Activated B cell treated with CpG ODN at 0.5 μM for 24 hours (primary cell): ENCODE measurements at regions not wholly inside any gene's neighbourhood (a gene's known extent, or its start where the extent isn't known, plus 50 kb on each side); places are given as distances from the start of the nearest gene placed in this dataset.

Source experiments
- ATAC-seq: fragments of 200-7000 bp; cut with Tn5 transposase; one replicate; pipeline ENCODE4 v1.10.0; 2021; ENCODE audit warnings: low read depth, mild to moderate bottlenecking, moderate library complexity
- CTCF ChIA-PET: fragments of 350-600 bp; sonication (Branson Sonifier 250); formaldehyde crosslinking; loops from one replicate; lab custom pipeline; 2021; ENCODE audit warnings: antibody characterized with exemption; lab: Charles Lee
- POLR2A ChIA-PET: fragments of 350-600 bp; sonication (Branson Sonifier 250); formaldehyde crosslinking; loops from one replicate; lab custom pipeline; 2021; ENCODE audit warnings: antibody characterized with exemption; lab: Charles Lee
- DNase-seq: peaks from one replicate; pipeline ENCODE4 v3.0.0; 2022
- H3K27ac Mint-ChIP-seq: one replicate; pipeline ENCODE4 v1.8.0; 2020; ENCODE audit warnings: mixed read lengths
- H3K27me3 Mint-ChIP-seq: one replicate; pipeline ENCODE4 v1.8.0; 2021; ENCODE audit warnings: mixed read lengths
- H3K36me3 Mint-ChIP-seq: one replicate; pipeline ENCODE4 v1.8.0; 2021; ENCODE audit warnings: low read depth, mixed read lengths
- H3K4me1 Mint-ChIP-seq: one replicate; pipeline ENCODE4 v1.8.0; 2021; ENCODE audit warnings: mixed read lengths
- H3K4me3 Mint-ChIP-seq: one replicate; pipeline ENCODE4 v1.8.0; 2020; ENCODE audit warnings: mild to moderate bottlenecking, mixed read lengths
- H3K9me3 Mint-ChIP-seq: one replicate; pipeline ENCODE4 v1.8.0; 2020; ENCODE audit warnings: mixed read lengths
- intact Hi-C: fragments of 100-400 bp; cut with micrococcal nuclease; formaldehyde crosslinking; loops from one replicate; pipeline ENCODE4 v1.15.1; 2024
- TF ChIP-seq, protein P1 (sequence below): fragments of 200-600 bp; IDR thresholded peaks from one replicate; pipeline ENCODE4 v1.8.0; 2022; ENCODE audit warnings: antibody characterized with exemption, mild to moderate bottlenecking

DNA sequence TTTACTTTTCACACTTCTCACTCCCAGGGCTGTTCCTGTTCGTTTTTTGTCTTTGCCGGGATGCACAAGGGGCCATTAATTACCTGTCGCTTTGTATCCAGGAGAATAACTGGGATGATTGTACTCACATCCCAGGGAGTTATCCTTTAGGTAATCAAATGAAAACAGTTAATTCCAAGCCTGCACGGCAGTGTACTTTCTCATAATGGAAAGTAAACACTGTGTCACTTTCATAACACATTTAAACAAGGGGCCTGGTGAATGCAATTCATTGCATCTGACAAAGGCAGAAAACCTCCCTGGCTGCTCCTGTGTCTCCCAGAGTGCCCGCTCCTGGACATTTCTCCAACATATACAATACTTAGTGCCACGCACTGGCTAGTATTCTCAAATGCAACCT lies 138.7 kb upstream of the CELF2 start:
- ChIA-PET CTCF (no interaction called here), POLR2A (no interaction called here)
- TF ChIP-seq, protein P1, sequence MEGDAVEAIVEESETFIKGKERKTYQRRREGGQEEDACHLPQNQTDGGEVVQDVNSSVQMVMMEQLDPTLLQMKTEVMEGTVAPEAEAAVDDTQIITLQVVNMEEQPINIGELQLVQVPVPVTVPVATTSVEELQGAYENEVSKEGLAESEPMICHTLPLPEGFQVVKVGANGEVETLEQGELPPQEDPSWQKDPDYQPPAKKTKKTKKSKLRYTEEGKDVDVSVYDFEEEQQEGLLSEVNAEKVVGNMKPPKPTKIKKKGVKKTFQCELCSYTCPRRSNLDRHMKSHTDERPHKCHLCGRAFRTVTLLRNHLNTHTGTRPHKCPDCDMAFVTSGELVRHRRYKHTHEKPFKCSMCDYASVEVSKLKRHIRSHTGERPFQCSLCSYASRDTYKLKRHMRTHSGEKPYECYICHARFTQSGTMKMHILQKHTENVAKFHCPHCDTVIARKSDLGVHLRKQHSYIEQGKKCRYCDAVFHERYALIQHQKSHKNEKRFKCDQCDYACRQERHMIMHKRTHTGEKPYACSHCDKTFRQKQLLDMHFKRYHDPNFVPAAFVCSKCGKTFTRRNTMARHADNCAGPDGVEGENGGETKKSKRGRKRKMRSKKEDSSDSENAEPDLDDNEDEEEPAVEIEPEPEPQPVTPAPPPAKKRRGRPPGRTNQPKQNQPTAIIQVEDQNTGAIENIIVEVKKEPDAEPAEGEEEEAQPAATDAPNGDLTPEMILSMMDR: no peak
- H3K27ac Mint-ChIP-seq: no peak overlapping the region
- H3K9me3 Mint-ChIP-seq: peaks cover 2% of the 10 kb centered on the region
- DNase-seq (no peak), ATAC-seq (no peak)
- no peaks in the 10 kb centered on the region for H3K36me3 Mint-ChIP-seq
- H3K4me3 Mint-ChIP-seq: no peak overlapping the region
- intact Hi-C loops: no loop called here
- peaks cover 8% of the 10 kb centered on the region for H3K27me3 Mint-ChIP-seq
- no peaks in the 10 kb centered on the region for H3K4me1 Mint-ChIP-seq

- Mint-ChIP-seq H3K4me3 (no peak overlapping the region), H3K36me3 (no peaks in the 10 kb centered on the region), H3K9me3 (peaks cover 10% of the 10 kb centered on the region), H3K27me3 (peaks cover 4% of the 10 kb centered on the region), H3K27ac (no peak overlapping the region), H3K4me1 (no peaks in the 10 kb centered on the region)
- intact Hi-C loops: no loop called here
- ATAC-seq (no peak), DNase-seq (no peak)
- ChIA-PET CTCF (no interaction called here), POLR2A (no interaction called here)
- TF ChIP-seq, protein P1: no peak
These were observed 136.4 kb upstream of the CELF2 start for GRCh38 chr10:10881117-10881813.

DNA sequence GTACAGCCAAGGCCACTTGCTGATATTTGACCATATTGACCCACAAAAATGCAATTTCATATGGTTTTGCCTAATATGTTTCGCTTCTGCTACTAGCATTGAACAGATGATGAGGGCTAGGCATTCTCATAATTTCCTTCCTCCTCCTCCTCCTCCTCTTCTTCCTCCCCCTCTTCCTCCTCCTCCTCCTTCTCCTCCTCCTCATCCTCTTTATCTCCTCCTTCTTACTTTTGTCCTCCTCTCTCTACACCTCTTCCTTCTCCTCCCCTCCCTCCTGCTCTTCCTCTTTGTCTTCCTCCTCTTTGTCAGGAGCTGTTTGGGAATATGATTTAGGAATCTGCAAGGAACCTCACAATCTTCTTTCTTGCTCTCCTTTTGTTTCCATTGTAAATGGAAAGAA lies 133.9 kb upstream of the CELF2 start:
- no peaks in the 10 kb centered on the region for H3K36me3 Mint-ChIP-seq
- H3K4me1 Mint-ChIP-seq: no peaks in the 10 kb centered on the region
- H3K27ac Mint-ChIP-seq: no peak overlapping the region
- CTCF ChIA-PET: no interaction called here
- TF ChIP-seq, protein P1: no peak
- H3K9me3 Mint-ChIP-seq: peaks cover 10% of the 10 kb centered on the region
- ATAC-seq (no peak), DNase-seq (no peak)
- peaks cover 6% of the 10 kb centered on the region for H3K27me3 Mint-ChIP-seq
- H3K4me3 Mint-ChIP-seq: no peak overlapping the region
- POLR2A ChIA-PET: no interaction called here
- intact Hi-C loops: no loop called here

DNA sequence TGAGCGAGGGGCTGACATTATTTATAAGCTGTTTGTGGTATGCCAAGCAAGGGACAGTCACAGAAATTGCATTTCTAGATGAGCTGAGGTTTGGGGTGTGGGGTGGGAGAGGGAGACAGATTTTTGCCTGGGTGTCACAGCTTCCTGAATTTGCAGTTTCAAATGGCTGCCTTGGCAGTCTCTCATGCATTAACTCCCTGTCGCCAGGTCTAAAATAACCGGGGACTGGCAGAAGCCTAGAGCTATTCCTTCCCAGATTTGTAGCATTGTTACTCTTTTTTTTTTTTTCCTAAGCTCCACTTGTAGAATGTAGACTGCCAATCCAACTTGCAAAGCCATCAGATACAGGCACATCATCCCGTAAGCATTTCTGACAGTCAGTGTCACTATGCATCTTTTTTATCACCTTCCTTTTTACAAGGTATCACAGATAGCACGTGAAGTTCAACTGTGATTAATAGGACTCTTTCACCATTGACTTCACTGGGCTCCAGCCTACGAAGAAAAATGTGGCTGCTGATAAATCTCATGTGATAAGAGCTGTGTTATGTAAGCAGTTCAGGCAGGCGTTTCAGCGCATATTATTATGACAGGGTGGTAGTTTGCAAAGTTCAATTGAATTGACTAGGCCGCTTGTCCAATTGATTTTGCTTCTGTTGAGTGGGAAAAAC lies 130.7 kb upstream of the CELF2 start:
- POLR2A ChIA-PET: no interaction called here
- Mint-ChIP-seq H3K36me3 (no peaks in the 10 kb centered on the region), H3K27ac (no peak overlapping the region), H3K27me3 (peaks cover 4% of the 10 kb centered on the region), H3K4me1 (no peaks in the 10 kb centered on the region), H3K4me3 (no peak overlapping the region), H3K9me3 (peaks cover 10% of the 10 kb centered on the region)
- no peak for ATAC-seq
- no peak for DNase-seq
- CTCF ChIA-PET: no interaction called here
- intact Hi-C loops: no loop called here
- TF ChIP-seq, protein P1: no peak

DNA sequence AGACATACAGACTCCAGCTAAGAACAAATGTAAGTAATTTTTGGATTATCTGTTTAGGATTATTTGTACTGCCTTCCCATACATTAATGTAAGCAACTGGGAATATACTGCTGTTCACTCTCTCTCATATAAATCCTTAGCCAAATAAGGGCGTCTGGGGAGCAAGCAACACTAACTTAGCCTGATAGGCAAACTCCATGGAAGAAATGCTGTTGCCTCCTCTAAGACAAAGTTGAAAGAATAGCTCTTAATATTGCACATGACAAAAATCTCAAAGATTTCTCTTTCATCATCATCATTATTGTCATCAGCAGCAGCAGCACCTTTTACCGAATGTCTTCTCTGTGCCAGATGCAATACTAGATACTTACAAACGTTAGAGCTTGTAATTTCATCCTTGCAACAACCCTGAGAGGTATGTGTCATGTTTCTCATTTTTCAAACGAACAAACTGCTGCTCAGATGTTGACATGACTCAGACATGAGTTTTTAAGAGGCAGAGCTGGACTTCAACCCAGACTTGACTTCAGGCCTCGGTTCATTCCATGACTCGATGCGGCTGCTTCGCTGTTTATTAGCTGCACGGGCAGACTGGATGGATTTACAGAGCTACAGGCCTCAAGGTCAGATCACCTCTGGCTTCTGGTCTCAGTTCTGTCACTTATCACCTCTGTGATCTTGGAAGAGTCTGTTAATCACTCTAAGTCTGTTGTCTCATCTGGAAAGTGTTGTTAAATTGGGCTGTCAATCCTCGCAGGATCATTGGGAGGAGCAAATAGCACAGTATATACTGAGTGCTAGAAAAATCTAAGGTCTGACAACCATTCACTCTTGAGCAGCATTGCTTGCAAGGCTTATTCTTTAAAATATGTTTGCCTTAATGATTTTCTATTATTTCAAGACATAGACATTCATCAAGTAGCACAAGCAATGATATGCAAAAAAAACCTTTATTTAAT lies 126.3 kb upstream of the CELF2 start:
- DNase-seq: no peak
- H3K27me3 Mint-ChIP-seq: peaks cover 18% of the 10 kb centered on the region
- ATAC-seq: no peak
- TF ChIP-seq, protein P1: no peak
- no peak overlapping the region for H3K27ac Mint-ChIP-seq
- H3K36me3 Mint-ChIP-seq: no peaks in the 10 kb centered on the region
- H3K9me3 Mint-ChIP-seq: peaks cover 6% of the 10 kb centered on the region
- CTCF ChIA-PET: no interaction called here
- intact Hi-C loops: no loop called here
- no peak overlapping the region for H3K4me3 Mint-ChIP-seq
- H3K4me1 Mint-ChIP-seq: no peaks in the 10 kb centered on the region
- POLR2A ChIA-PET: no interaction called here
